Neural progenitor cell (in vitro differentiated cells): ENCODE measurements at regions not wholly inside any gene's neighbourhood (a gene's known extent, or its start where the extent isn't known, plus 50 kb on each side); places are given as distances from the start of the nearest gene placed in this dataset.
"Not testable (repeated sequence)": the region's sequence is repeated elsewhere in the genome, so short reads cannot be mapped to it uniquely, and the experiment has no call there.

Source experiments
- DNase-seq: peaks from one replicate; pipeline ENCODE4 v3.0.0-alpha.2; 2016; ENCODE audit warnings: low spot score
- H2AFZ ChIP-seq: fragments of 200-600 bp; sonication (generic); replicated peaks from 2 replicates; pipeline ENCODE4 v1.6.1; 2016; ENCODE audit warnings: antibody characterized with exemption
- H3F3A ChIP-seq: fragments of 200-600 bp; sonication (generic); 2 replicates; pipeline ENCODE4 v1.6.1; 2016; ENCODE audit warnings: antibody characterized with exemption, low read depth
- H3K27ac ChIP-seq: fragments of 200-600 bp; sonication (generic); 2 replicates; pipeline ENCODE4 v1.5.1; 2016; ENCODE audit warnings: mild to moderate bottlenecking
- H3K27me3 ChIP-seq: fragments of 200-600 bp; sonication (generic); 2 replicates; pipeline ENCODE4 v1.6.1; 2016; ENCODE audit warnings: mild to moderate bottlenecking, moderate library complexity
- H3K36me3 ChIP-seq: fragments of 200-600 bp; sonication (generic); 2 replicates; pipeline ENCODE4 v1.5.1; 2016
- H3K4me1 ChIP-seq: fragments of 200-600 bp; sonication (generic); 2 replicates; pipeline ENCODE4 v1.6.1; 2016; ENCODE audit warnings: mixed run types
- H3K4me2 ChIP-seq: fragments of 200-600 bp; sonication (generic); 2 replicates; pipeline ENCODE4 v1.6.1; 2016
- H3K4me3 ChIP-seq: fragments of 200-600 bp; sonication (generic); 2 replicates; pipeline ENCODE4 v1.5.1; 2016
- H3K79me2 ChIP-seq: fragments of 200-600 bp; sonication (generic); 2 replicates; pipeline ENCODE4 v1.6.1; 2016; ENCODE audit warnings: low read depth
- H3K9ac ChIP-seq: fragments of 200-600 bp; sonication (generic); 2 replicates; pipeline ENCODE4 v1.6.1; 2016
- H3K9me3 ChIP-seq: fragments of 200-600 bp; sonication (generic); 2 replicates; pipeline ENCODE4 v1.5.1; 2016; ENCODE audit warnings: low read depth
- H4K20me1 ChIP-seq: fragments of 200-600 bp; sonication (generic); 2 replicates; pipeline ENCODE4 v1.6.1; 2016; ENCODE audit warnings: low read depth
- H3K27ac Mint-ChIP-seq: 3 replicates; pipeline ENCODE4 v1.8.0; 2021; ENCODE audit warnings: mixed read lengths
- H3K27me3 Mint-ChIP-seq: 2 replicates; pipeline ENCODE4 v1.8.0; 2022; ENCODE audit warnings: low read depth, mild to moderate bottlenecking, inconsistent platforms, moderate library complexity, mixed read lengths; ENCODE audit not compliant: insufficient read depth
- H3K36me3 Mint-ChIP-seq: 3 replicates; pipeline ENCODE4 v1.8.0; 2021; ENCODE audit warnings: mixed read lengths
- H3K4me1 Mint-ChIP-seq: 3 replicates; pipeline ENCODE4 v1.8.0; 2021; ENCODE audit warnings: mixed read lengths
- H3K4me3 Mint-ChIP-seq: 3 replicates; pipeline ENCODE4 v1.8.0; 2021; ENCODE audit warnings: mild to moderate bottlenecking, moderate library complexity, mixed read lengths
- H3K9me3 Mint-ChIP-seq: 3 replicates; pipeline ENCODE4 v1.8.0; 2020; ENCODE audit warnings: mixed read lengths
- CTCF ChIP-seq: fragments of 200-600 bp; sonication (generic); IDR thresholded peaks from 2 replicates; pipeline ENCODE4 v1.5.1; 2017; ENCODE audit warnings: antibody characterized with exemption, mild to moderate bottlenecking
- EZH2 ChIP-seq: fragments of 200-600 bp; sonication (generic); IDR thresholded peaks from 2 replicates; pipeline ENCODE4 v1.6.1; 2017; ENCODE audit warnings: antibody characterized with exemption, mild to moderate bottlenecking, moderate library complexity
- EZH2phosphoT487 ChIP-seq: fragments of 200-600 bp; sonication (generic); IDR thresholded peaks from 2 replicates; pipeline ENCODE4 v1.6.1; 2017; ENCODE audit warnings: antibody characterized with exemption

- no peaks in the 10 kb centered on the region for H3K79me2 ChIP-seq
- no peaks in the 10 kb centered on the region for H3K4me1 ChIP-seq
- Mint-ChIP-seq H3K27ac (no peak overlapping the region), H3K4me3 (no peak overlapping the region), H3K27me3 (peaks cover 3% of the 10 kb centered on the region), H3K4me1 (no peaks in the 10 kb centered on the region), H3K9me3 (no peaks in the 10 kb centered on the region), H3K36me3 (no peaks in the 10 kb centered on the region)
- no peak overlapping the region for H2AFZ ChIP-seq
- no peaks in the 10 kb centered on the region for H3K27me3 ChIP-seq
- no peaks in the 10 kb centered on the region for H3K9me3 ChIP-seq
- H3K27ac ChIP-seq: no peak overlapping the region
- H3K36me3 ChIP-seq: no peaks in the 10 kb centered on the region
- H3F3A ChIP-seq: no peaks in the 10 kb centered on the region
- DNase-seq: no peak
- H3K4me3 ChIP-seq: no peak overlapping the region
- no peaks in the 10 kb centered on the region for H4K20me1 ChIP-seq
- no peak overlapping the region for H3K9ac ChIP-seq
- TF ChIP-seq EZH2phosphoT487: no peak
- TF ChIP-seq EZH2: no peak
- H3K4me2 ChIP-seq: no peak overlapping the region
Measured at GRCh38 chr2:67186871-67187270, 210.3 kb upstream of the ETAA1 start.

DNA sequence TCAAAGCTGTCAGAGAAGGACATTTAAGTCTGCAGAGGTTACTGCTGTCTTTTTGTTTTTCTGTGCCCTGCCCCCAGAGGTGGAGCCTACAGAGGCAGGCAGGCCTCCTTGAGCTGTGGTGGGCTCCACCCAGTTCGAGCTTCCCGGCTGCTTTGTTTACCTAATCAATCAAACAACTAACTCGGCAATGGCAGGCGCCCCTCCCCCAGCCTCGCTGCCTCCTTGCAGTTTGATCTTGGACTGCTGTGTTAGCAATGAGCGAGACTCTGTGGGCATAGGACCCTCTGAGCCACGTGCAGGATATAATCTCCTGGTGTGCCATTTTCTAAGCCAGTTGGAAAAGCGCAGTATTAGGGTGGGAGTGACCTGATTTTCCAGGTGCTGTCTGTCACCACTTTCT, 201.8 kb upstream of the ETAA1 start:
- not testable (repeated sequence) for H4K20me1 ChIP-seq, H3K4me3 ChIP-seq, H3K4me1 ChIP-seq, H3K4me1 Mint-ChIP-seq, H3K27ac Mint-ChIP-seq, H3K27me3 Mint-ChIP-seq, H3K4me3 Mint-ChIP-seq, H3K36me3 ChIP-seq, H3K4me2 ChIP-seq, H3K27ac ChIP-seq, H3K9me3 ChIP-seq, H3F3A ChIP-seq, H3K27me3 ChIP-seq, H2AFZ ChIP-seq, H3K79me2 ChIP-seq, H3K36me3 Mint-ChIP-seq, H3K9ac ChIP-seq, DNase-seq
- H3K9me3 Mint-ChIP-seq: peaks cover 11% of the 10 kb centered on the region

DNA sequence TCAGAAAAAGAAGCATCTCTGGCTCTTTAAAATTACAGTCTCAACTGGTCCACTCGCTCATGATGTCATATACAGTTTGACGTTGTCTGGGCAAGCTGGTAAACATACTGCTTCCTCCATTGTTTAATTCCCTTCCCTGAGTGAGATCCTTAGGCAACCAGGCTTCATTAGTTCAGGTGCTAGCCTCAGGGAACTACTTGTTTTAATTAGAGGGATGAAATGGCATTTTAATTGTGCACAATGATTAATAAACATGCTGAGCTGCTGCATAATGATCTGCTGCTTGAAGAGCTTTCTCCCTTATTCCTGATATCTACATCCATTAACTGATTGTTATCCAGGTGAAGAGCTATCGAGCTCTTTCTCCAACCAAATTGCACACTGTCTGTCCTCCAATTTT, 195.6 kb upstream of the ETAA1 start:
- no peaks in the 10 kb centered on the region for H3K27me3 Mint-ChIP-seq
- TF ChIP-seq EZH2 (no peak), EZH2phosphoT487 (no peak), CTCF (no peak)
- Histone ChIP-seq H3K79me2 (no peaks in the 10 kb centered on the region), H3F3A (no peaks in the 10 kb centered on the region), H3K27me3 (no peaks in the 10 kb centered on the region), H3K4me1 (no peaks in the 10 kb centered on the region), H4K20me1 (no peaks in the 10 kb centered on the region), H3K4me3 (no peak overlapping the region), H3K27ac (no peak overlapping the region), H3K4me2 (no peak overlapping the region), H2AFZ (no peak overlapping the region), H3K36me3 (no peaks in the 10 kb centered on the region), H3K9me3 (no peaks in the 10 kb centered on the region), H3K9ac (no peak overlapping the region)
- DNase-seq: no peak
- no peaks in the 10 kb centered on the region for H3K36me3 Mint-ChIP-seq
- H3K4me1 Mint-ChIP-seq: peaks cover 12% of the 10 kb centered on the region
- no peak overlapping the region for H3K27ac Mint-ChIP-seq
- no peak overlapping the region for H3K4me3 Mint-ChIP-seq
- peaks cover 1% of the 10 kb centered on the region for H3K9me3 Mint-ChIP-seq

DNA sequence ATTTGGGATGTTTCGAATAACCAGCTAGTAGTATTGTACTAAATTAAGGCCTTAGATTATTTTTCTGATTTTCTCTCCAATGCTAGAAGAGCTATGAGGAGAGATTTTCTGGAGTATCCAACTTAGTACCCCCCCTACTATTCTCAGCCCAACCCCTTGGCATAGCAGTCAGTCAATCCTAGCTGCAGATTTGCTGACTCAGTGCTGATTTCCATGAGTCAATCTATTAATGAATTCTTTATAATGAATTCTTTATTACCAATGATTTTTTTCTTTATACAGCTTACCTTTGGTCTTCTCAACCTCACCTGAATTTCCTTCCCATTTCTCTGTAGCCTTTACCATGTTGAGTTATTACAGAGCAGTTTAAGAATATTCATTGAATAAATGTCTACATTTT, 192.8 kb upstream of the ETAA1 start:
- no peak overlapping the region for H3K9ac ChIP-seq
- H3K27me3 ChIP-seq: no peaks in the 10 kb centered on the region
- no peak overlapping the region for H3K27ac Mint-ChIP-seq
- no peaks in the 10 kb centered on the region for H4K20me1 ChIP-seq
- no peaks in the 10 kb centered on the region for H3K9me3 ChIP-seq
- H3F3A ChIP-seq: no peaks in the 10 kb centered on the region
- no peak for DNase-seq
- H3K4me1 Mint-ChIP-seq: peaks cover 12% of the 10 kb centered on the region
- no peak for TF ChIP-seq EZH2phosphoT487
- no peak for TF ChIP-seq EZH2
- no peak overlapping the region for H3K27ac ChIP-seq
- H3K4me1 ChIP-seq: no peaks in the 10 kb centered on the region
- H3K36me3 ChIP-seq: no peaks in the 10 kb centered on the region
- no peak overlapping the region for H3K4me3 ChIP-seq
- H3K36me3 Mint-ChIP-seq: no peaks in the 10 kb centered on the region
- no peaks in the 10 kb centered on the region for H3K27me3 Mint-ChIP-seq
- H3K4me3 Mint-ChIP-seq: no peak overlapping the region
- no peaks in the 10 kb centered on the region for H3K79me2 ChIP-seq
- no peak overlapping the region for H3K4me2 ChIP-seq
- H3K9me3 Mint-ChIP-seq: no peaks in the 10 kb centered on the region
- no peak overlapping the region for H2AFZ ChIP-seq

DNA sequence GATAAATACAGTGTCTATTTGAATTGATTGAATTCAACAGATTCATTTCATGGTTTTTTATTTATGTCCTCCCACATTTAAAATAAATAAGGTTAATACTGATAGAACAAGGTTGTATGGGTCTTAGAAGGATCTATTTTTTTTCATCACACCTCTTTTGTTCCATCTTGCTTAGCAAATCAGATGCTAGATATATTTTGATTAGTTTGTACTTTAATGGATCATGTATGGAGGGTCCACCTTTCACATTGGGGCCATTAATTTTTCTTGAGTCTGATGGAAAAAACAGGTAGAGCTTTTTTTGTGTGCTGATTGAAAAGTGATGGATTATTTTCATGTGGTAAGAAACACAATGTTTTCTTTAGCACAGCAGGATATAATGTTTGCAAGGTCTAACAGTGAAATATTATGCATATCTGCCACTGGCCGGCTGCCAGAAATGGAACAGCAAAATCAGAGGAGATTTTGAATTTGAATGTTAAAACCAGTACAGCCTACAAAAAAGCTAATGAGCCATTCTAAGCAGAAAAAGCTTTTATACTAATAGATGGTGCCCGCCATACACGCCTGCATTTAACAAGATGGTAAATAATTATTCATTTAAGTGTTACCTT, 188.1 kb upstream of the ETAA1 start:
- H3K4me3 Mint-ChIP-seq: no peak overlapping the region
- TF ChIP-seq EZH2phosphoT487 (no peak), EZH2 (no peak), CTCF (no peak)
- Histone ChIP-seq H3K4me1 (no peaks in the 10 kb centered on the region), H3F3A (no peaks in the 10 kb centered on the region), H3K27me3 (no peaks in the 10 kb centered on the region), H3K9me3 (no peaks in the 10 kb centered on the region), H4K20me1 (no peaks in the 10 kb centered on the region), H2AFZ (no peak overlapping the region), H3K27ac (no peak overlapping the region), H3K79me2 (no peaks in the 10 kb centered on the region), H3K36me3 (no peaks in the 10 kb centered on the region), H3K9ac (no peak overlapping the region), H3K4me2 (no peak overlapping the region), H3K4me3 (no peak overlapping the region)
- peaks cover 3% of the 10 kb centered on the region for H3K4me1 Mint-ChIP-seq
- DNase-seq: no peak
- H3K27ac Mint-ChIP-seq: no peak overlapping the region
- no peaks in the 10 kb centered on the region for H3K27me3 Mint-ChIP-seq
- H3K36me3 Mint-ChIP-seq: no peaks in the 10 kb centered on the region
- H3K9me3 Mint-ChIP-seq: no peaks in the 10 kb centered on the region
